WI38 (cell line): ENCODE measurements at regions not wholly inside any gene's neighbourhood (a gene's known extent, or its start where the extent isn't known, plus 50 kb on each side); places are given as distances from the start of the nearest gene placed in this dataset.
"Not testable (repeated sequence)": the region's sequence is repeated elsewhere in the genome, so short reads cannot be mapped to it uniquely, and the experiment has no call there.

Experiments used
- H3K4me3 ChIP-seq: 2 replicates; pipeline ENCODE4 v1.5.1; 2011; ENCODE audit warnings: low read depth, mild to moderate bottlenecking, control low read depth, low read length
- TF ChIP-seq, protein P1 (sequence below): IDR thresholded peaks from 2 replicates; pipeline ENCODE4 v1.5.1; 2012; ENCODE audit warnings: low read depth, mild to moderate bottlenecking, control low read depth, low read length

DNA sequence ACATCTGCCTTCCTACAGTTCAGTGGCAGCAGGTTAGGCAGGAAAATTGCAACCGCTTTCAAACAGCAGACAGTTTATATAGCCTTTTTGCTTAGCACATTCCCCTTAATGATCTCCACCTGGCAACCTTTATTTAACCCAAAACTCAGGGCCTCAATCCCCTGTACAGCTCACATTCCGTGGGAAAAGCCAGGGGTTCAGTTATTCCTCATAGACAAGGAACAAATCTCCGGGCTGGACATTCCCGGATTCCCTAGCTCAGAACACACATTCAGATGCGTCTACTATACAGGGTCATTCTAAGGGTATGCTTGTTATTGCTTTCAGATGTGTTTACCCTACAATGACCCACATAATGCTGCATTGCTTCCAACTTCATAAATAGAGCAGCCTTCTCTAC lies 73.8 kb upstream of the DCN start:
- no peak overlapping the region for H3K4me3 ChIP-seq
- TF ChIP-seq, protein P1, sequence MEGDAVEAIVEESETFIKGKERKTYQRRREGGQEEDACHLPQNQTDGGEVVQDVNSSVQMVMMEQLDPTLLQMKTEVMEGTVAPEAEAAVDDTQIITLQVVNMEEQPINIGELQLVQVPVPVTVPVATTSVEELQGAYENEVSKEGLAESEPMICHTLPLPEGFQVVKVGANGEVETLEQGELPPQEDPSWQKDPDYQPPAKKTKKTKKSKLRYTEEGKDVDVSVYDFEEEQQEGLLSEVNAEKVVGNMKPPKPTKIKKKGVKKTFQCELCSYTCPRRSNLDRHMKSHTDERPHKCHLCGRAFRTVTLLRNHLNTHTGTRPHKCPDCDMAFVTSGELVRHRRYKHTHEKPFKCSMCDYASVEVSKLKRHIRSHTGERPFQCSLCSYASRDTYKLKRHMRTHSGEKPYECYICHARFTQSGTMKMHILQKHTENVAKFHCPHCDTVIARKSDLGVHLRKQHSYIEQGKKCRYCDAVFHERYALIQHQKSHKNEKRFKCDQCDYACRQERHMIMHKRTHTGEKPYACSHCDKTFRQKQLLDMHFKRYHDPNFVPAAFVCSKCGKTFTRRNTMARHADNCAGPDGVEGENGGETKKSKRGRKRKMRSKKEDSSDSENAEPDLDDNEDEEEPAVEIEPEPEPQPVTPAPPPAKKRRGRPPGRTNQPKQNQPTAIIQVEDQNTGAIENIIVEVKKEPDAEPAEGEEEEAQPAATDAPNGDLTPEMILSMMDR: no peak

- H3K4me3 ChIP-seq: no peak overlapping the region
- TF ChIP-seq, protein P1: no peak
Observed at GRCh38 chr12:91252341-91252740, 69.7 kb upstream of the DCN start.

DNA sequence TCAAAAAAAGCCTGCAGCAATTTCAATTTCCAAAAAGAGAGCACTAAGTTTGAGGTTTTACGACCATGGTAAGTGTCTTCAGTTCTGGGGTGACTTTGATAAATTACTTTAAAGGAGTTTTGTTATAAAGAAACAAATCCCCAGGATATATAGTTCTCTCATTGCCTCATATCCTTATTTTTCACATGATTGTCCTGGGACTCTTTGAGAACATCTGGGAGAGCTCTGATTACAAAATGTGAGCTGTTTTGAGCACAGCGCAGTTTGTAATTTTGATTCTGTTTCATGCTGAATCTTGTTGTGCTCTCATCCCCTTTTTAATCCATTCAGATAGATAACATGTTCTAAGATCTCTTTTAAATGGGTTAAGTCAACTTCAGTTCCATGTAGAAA lies 67.7 kb upstream of the DCN start:
- no peak overlapping the region for H3K4me3 ChIP-seq
- TF ChIP-seq, protein P1: no peak

DNA sequence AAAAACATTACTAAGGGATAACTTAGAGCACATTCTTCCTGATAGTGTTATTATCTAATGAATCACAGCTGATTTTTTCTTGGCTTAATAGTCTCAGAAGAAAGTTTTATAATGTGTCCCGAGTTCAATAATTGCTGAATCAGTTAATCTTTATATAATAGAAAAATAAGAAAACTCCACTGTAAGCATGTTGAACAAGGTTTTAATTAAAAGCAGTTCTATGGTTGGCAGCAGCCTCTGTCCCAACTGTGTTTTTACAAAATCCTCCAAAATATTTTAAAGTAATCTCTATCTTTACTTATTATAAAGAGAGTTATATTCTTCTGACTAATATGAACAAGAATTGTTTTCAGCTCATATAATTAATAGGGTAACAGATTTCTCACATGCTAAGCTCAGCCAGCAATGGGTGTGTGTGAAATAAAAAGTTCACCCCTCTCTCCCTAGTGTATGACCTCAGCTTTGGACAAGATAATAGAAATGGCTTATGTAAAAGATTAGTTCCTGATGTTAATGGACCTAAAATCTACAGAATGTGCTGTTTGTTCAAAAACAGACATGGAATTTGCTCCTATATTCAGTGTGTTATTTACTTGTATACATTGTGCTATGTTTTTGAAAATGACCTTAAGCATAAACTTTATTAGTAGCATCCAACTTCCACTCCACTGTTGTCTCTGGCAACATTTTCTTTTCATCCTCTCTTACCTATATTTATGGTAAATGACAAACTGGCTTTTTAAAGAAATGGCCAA lies 67.1 kb upstream of the DCN start:
- TF ChIP-seq, protein P1: no peak
- no peak overlapping the region for H3K4me3 ChIP-seq

DNA sequence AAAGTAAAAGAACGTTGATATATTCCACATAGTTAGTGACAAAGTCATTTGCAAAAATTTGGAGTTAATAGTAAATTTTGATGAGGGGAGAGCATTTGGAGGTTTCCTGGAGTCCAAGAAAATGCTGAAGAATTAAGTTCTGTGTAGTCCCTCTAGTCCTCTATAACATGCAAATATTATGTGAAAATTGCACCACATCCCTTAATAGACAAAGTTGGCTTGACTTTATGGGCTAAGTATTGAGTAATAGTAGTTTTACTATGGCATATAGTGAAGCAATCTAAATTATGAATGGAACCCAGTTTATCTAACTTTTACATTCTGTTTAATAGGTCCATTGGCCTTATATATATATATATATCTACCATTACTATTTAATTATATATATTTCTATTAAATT lies 66.4 kb upstream of the DCN start:
- H3K4me3 ChIP-seq: no peak overlapping the region
- TF ChIP-seq, protein P1: no peak

GRCh38 chr12:91243177-91243576 lies 60.6 kb upstream of the DCN start:
- TF ChIP-seq, protein P1: peak; percentile 61
- not testable (repeated sequence) for H3K4me3 ChIP-seq

DNA sequence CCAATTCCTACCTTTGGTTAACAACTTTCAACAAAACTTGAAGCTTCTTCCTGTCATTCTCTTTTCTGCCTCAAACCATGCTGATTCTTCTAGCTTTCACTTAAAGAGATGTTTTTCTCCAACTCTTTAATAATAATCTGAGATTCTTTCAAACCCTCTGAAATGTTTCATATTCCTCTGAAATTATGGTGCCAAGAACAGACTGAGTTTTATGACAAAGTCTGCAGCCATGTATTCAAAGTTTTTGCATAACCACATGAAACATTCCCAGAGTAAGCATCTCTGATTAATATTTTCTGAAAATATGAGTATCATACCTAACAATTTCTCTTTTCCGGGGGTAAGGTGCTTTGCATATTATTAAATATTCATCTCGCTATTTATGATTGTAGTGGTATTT lies 59.1 kb upstream of the DCN start:
- no peak overlapping the region for H3K4me3 ChIP-seq
- TF ChIP-seq, protein P1: no peak
